Left forelimb (tissue), 1 donor: ENCODE measurements at regions not wholly inside any gene's neighbourhood (a gene's known extent, or its start where the extent isn't known, plus 50 kb on each side); places are given as distances from the start of the nearest gene placed in this dataset.

ENCODE experiments used
- DNase-seq: peaks from one replicate; pipeline ENCODE4 v3.0.0-alpha.2; 2018; ENCODE audit warnings: low spot score

GRCh38 chr11:90846628-90847027 is 623.8 kb upstream of the CHORDC1 start:
- DNase-seq = no peak

GRCh38 chr11:90845799-90846198 is 623.0 kb upstream of the CHORDC1 start:
- no peak for DNase-seq

- no peak for DNase-seq
These were observed 622.3 kb upstream of the CHORDC1 start for GRCh38 chr11:90845126-90845525.

- no peak for DNase-seq
These were observed 621.2 kb upstream of the CHORDC1 start for GRCh38 chr11:90844041-90844440.

GRCh38 chr11:90842681-90843080 is 619.8 kb upstream of the CHORDC1 start:
- no peak for DNase-seq

GRCh38 chr11:90840071-90840470 is 617.2 kb upstream of the CHORDC1 start:
- no peak for DNase-seq

- DNase-seq = no peak
These were observed 613.2 kb upstream of the CHORDC1 start for GRCh38 chr11:90836031-90836430.

GRCh38 chr11:90823446-90823845 is 600.6 kb upstream of the CHORDC1 start:
- no peak for DNase-seq

GRCh38 chr11:90822996-90823395 is 600.1 kb upstream of the CHORDC1 start:
- DNase-seq = no peak

GRCh38 chr11:90818196-90818745 is 595.4 kb upstream of the CHORDC1 start:
- DNase-seq = no peak

- no peak for DNase-seq
These were observed 586.7 kb upstream of the CHORDC1 start for GRCh38 chr11:90809581-90809980.

GRCh38 chr11:90805172-90805571 is 582.3 kb upstream of the CHORDC1 start:
- no peak for DNase-seq

GRCh38 chr11:90803831-90804230 is 581.0 kb upstream of the CHORDC1 start:
- no peak for DNase-seq

- DNase-seq = no peak
These were observed 580.5 kb upstream of the CHORDC1 start for GRCh38 chr11:90803366-90803765.

GRCh38 chr11:90798769-90799168 is 575.9 kb upstream of the CHORDC1 start:
- DNase-seq = no peak

GRCh38 chr11:90795746-90796145 is 572.9 kb upstream of the CHORDC1 start:
- DNase-seq = no peak

GRCh38 chr11:90788961-90789360 is 566.1 kb upstream of the CHORDC1 start:
- DNase-seq = no peak

GRCh38 chr11:90784241-90784814 is 561.5 kb upstream of the CHORDC1 start:
- no peak for DNase-seq

GRCh38 chr11:90783111-90783510 is 560.3 kb upstream of the CHORDC1 start:
- DNase-seq = no peak

- no peak for DNase-seq
These were observed 556.2 kb upstream of the CHORDC1 start for GRCh38 chr11:90779098-90779497.

GRCh38 chr11:90775567-90776165 is 552.8 kb upstream of the CHORDC1 start:
- DNase-seq = no peak

GRCh38 chr11:90774727-90775566 is 552.1 kb upstream of the CHORDC1 start:
- no peak for DNase-seq

GRCh38 chr11:90770007-90770406 is 547.2 kb upstream of the CHORDC1 start:
- DNase-seq = no peak
